Bronchial epithelial cell (primary cell): ENCODE measurements at regions not wholly inside any gene's neighbourhood (a gene's known extent, or its start where the extent isn't known, plus 50 kb on each side); places are given as distances from the start of the nearest gene placed in this dataset.
"Not testable (repeated sequence)": the region's sequence is repeated elsewhere in the genome, so short reads cannot be mapped to it uniquely, and the experiment has no call there.

Experiments
- DNase-seq: peaks from one replicate; pipeline ENCODE4 v3.0.0-alpha.2; 2010; ENCODE audit warnings: low read depth
- FAIRE-seq: peaks from 2 replicates; lab custom pipeline; 2011; peaks lifted over from hg19 to GRCh38; lab: Jason Lieb, UNC
- H3K27me3 ChIP-seq: 2 replicates; pipeline ENCODE4 v1.5.1; 2011; ENCODE audit warnings: low read length; ENCODE audit not compliant: control insufficient read depth, insufficient read depth
- H3K36me3 ChIP-seq: 2 replicates; pipeline ENCODE4 v1.5.1; 2011; ENCODE audit warnings: low read length; ENCODE audit not compliant: control insufficient read depth, insufficient read depth
- H3K4me3 ChIP-seq: 2 replicates; pipeline ENCODE4 v1.5.1; 2011; ENCODE audit warnings: mild to moderate bottlenecking, low read depth, low read length, control low read depth

GRCh38 chr15:32342772-32343199 lies 60.3 kb downstream of the GOLGA8K start:
- H3K36me3 ChIP-seq, DNase-seq, FAIRE-seq, H3K4me3 ChIP-seq, H3K27me3 ChIP-seq: not testable (repeated sequence)

GRCh38 chr15:32342268-32342667 lies 60.8 kb downstream of the GOLGA8K start:
- H3K27me3 ChIP-seq, H3K36me3 ChIP-seq, DNase-seq, H3K4me3 ChIP-seq, FAIRE-seq: not testable (repeated sequence)

GRCh38 chr15:32341530-32341929 lies 61.6 kb downstream of the GOLGA8K start:
- not testable (repeated sequence) for H3K36me3 ChIP-seq, H3K4me3 ChIP-seq, H3K27me3 ChIP-seq, DNase-seq, FAIRE-seq

- H3K27me3 ChIP-seq, FAIRE-seq, H3K4me3 ChIP-seq, H3K36me3 ChIP-seq, DNase-seq: not testable (repeated sequence)
Observed at GRCh38 chr15:32336804-32337203, 66.3 kb downstream of the GOLGA8K start.

DNA sequence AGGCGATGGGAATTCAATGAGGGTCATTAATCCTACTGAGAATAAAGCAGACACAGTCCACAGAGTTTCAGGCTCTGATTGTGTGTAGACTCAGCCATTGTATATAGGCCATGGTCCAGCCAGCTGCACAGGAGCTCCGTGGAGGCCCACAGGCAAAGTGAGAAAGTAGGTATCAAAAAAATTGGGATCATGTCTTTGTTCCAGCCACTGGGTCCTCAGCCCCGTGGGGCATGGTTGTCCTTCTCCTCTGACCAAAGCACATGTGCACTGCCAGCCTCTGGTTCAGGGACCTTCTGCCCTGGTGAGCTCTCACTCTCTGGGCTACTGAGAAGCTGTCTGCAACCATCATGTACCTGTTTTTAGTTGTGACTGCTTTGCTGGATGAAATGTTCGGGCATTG lies 79.7 kb downstream of the GOLGA8K start:
- FAIRE-seq = peak; percentile 85

GRCh38 chr15:32319247-32319646 lies 83.8 kb downstream of the GOLGA8K start:
- FAIRE-seq, H3K36me3 ChIP-seq, DNase-seq, H3K4me3 ChIP-seq, H3K27me3 ChIP-seq: not testable (repeated sequence)

More for the DNA sequence above, 79.7 kb downstream of the GOLGA8K start:
- not testable (repeated sequence) for H3K27me3 ChIP-seq, H3K36me3 ChIP-seq, DNase-seq, H3K4me3 ChIP-seq

DNA sequence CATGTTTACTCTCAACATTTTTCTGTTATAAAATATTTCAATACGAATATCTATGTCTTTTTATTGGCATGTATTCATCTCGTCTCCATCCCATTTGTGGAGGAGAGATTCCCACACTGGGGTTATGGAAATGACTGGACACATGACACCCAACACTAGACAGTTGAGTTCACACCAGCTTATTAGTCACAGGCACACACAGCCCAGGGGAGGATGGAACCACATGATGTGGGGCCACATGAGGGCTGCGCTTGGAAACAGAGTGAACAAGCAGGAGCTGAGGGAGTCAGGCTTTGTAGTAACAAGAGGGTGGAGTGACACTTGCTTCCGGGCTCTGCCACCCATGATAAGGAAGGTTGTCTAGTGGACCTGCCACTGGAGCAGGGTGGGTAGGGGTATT lies 86.6 kb downstream of the GOLGA8K start:
- not testable (repeated sequence) for H3K27me3 ChIP-seq, DNase-seq, H3K36me3 ChIP-seq, H3K4me3 ChIP-seq
- FAIRE-seq = peak; percentile 89

DNA sequence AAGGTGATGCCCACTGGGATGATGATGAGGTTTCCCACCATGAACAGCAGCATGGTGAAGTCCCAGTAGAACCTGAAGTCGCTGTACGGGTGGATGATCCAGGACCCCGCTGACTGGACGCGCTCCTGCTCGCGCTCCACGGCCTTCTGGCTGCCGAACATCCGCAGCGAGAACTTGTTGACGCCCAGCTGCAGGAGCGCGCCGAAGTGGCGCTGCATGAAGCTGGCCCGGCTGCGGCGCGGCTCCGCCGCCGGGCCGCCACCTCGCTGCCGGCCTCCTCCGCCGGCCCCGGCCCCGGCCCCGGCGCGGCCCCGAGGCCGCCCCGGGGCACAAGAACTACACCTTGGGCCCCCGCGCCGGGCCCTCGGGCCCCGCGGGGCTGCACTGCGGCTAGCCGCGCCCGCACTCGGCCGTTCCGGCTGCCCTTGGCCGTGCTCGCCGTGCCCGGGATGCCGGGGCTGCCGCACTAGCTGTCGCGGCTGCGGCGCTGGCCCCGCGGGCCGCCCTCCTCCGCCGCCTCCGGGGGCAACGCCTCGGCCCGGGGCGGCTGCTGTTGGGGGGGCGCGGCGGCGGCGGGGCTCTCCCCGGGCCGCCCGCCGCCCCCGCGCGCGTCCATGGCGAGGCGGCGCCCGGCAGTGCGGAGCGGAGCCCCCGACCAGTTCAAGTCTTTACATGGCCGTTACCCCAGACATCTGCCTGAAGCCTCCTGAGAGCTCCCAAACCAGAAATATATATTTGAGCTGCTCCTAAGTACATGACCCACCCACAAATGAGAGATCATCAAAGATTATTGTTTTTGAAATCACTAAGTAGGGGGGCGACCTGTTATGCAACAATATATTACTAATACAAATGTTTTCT lies 87.8 kb downstream of the GOLGA8K start:
- H3K36me3 ChIP-seq, FAIRE-seq, DNase-seq, H3K4me3 ChIP-seq, H3K27me3 ChIP-seq: not testable (repeated sequence)

- not testable (repeated sequence) for H3K36me3 ChIP-seq, DNase-seq, FAIRE-seq, H3K4me3 ChIP-seq, H3K27me3 ChIP-seq
Observed at GRCh38 chr15:32313446-32314209, 89.5 kb downstream of the GOLGA8K start.

- not testable (repeated sequence) for H3K4me3 ChIP-seq
Observed at GRCh38 chr15:32312721-32313120, 90.4 kb downstream of the GOLGA8K start.

GRCh38 chr15:32307592-32307991 lies 95.5 kb downstream of the GOLGA8K start:
- not testable (repeated sequence) for DNase-seq, H3K27me3 ChIP-seq, FAIRE-seq, H3K36me3 ChIP-seq, H3K4me3 ChIP-seq

More at GRCh38 chr15:32312721-32313120, 90.4 kb downstream of the GOLGA8K start:
- not testable (repeated sequence) for FAIRE-seq, H3K27me3 ChIP-seq, DNase-seq, H3K36me3 ChIP-seq

- DNase-seq, H3K27me3 ChIP-seq, H3K36me3 ChIP-seq, FAIRE-seq, H3K4me3 ChIP-seq: not testable (repeated sequence)
Observed at GRCh38 chr15:32276200-32276830, 126.8 kb downstream of the GOLGA8K start.

DNA sequence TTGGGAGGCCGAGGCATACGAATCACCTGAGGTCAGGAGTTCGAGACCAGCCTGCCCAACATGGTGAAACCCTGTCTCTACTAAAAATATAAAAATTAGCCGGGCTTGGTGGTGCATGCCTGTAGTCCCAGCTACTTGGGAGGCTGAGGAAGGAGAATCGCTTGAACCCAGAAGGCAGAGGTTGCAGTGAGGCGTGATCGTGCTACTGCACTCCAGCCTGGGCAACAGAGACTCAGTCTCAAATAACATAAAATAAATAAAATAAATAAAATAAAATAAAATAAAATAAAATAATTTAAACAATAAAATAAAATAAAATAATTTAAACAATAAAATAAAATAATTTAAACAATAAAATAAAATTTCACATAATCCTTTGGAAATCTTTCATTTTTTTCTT lies 149.1 kb downstream of the GOLGA8K start:
- H3K36me3 ChIP-seq, FAIRE-seq, DNase-seq, H3K27me3 ChIP-seq, H3K4me3 ChIP-seq: not testable (repeated sequence)

GRCh38 chr15:32249207-32249606 lies 153.9 kb downstream of the GOLGA8K start:
- not testable (repeated sequence) for DNase-seq

More at GRCh38 chr15:32249207-32249606, 153.9 kb downstream of the GOLGA8K start:
- not testable (repeated sequence) for H3K36me3 ChIP-seq, H3K4me3 ChIP-seq, FAIRE-seq, H3K27me3 ChIP-seq
